Activated naive CD4-positive, alpha-beta T cell treated with anti-CD3 and anti-CD28 coated beads, Interleukin-2, amount 50 U/mL, for 24 hours (primary cell): ENCODE measurements at regions not wholly inside any gene's neighbourhood (a gene's known extent, or its start where the extent isn't known, plus 50 kb on each side); places are given as distances from the start of the nearest gene placed in this dataset.
"Not testable (repeated sequence)": the region's sequence is repeated elsewhere in the genome, so short reads cannot be mapped to it uniquely, and the experiment has no call there.

ENCODE experiments used
- H3K27ac Mint-ChIP-seq: one replicate; pipeline ENCODE4 v1.8.0; 2021; ENCODE audit warnings: mild to moderate bottlenecking, mixed read lengths
- H3K27me3 Mint-ChIP-seq: one replicate; pipeline ENCODE4 v1.8.0; 2021; ENCODE audit warnings: mixed read lengths
- H3K36me3 Mint-ChIP-seq: one replicate; pipeline ENCODE4 v1.8.0; 2021; ENCODE audit warnings: mixed read lengths
- H3K4me1 Mint-ChIP-seq: one replicate; pipeline ENCODE4 v1.8.0; 2021; ENCODE audit warnings: mixed read lengths
- H3K4me3 Mint-ChIP-seq: one replicate; pipeline ENCODE4 v1.8.0; 2021; ENCODE audit warnings: mild to moderate bottlenecking, mixed read lengths
- H3K9me3 Mint-ChIP-seq: one replicate; pipeline ENCODE4 v1.8.0; 2021; ENCODE audit warnings: mixed read lengths

GRCh38 chr22:27253108-27253902, 548.3 kb downstream of the MN1 start:
- no peak overlapping the region for H3K4me3 Mint-ChIP-seq
- no peak overlapping the region for H3K27ac Mint-ChIP-seq
- no peaks in the 10 kb centered on the region for H3K27me3 Mint-ChIP-seq
- peaks cover 5% of the 10 kb centered on the region for H3K36me3 Mint-ChIP-seq
- peaks cover 6% of the 10 kb centered on the region for H3K9me3 Mint-ChIP-seq
- H3K4me1 Mint-ChIP-seq, result no peaks in the 10 kb centered on the region

- H3K27me3 Mint-ChIP-seq, H3K9me3 Mint-ChIP-seq, H3K27ac Mint-ChIP-seq, H3K4me1 Mint-ChIP-seq, H3K36me3 Mint-ChIP-seq, H3K4me3 Mint-ChIP-seq: not testable (repeated sequence)
These were observed 547.5 kb downstream of the MN1 start for GRCh38 chr22:27254063-27254462.

GRCh38 chr22:27255580-27255979, 546.0 kb downstream of the MN1 start:
- Mint-ChIP-seq H3K9me3 (peaks cover 6% of the 10 kb centered on the region), H3K4me1 (no peaks in the 10 kb centered on the region), H3K27me3 (peaks cover 1% of the 10 kb centered on the region), H3K4me3 (no peak overlapping the region), H3K27ac (no peak overlapping the region), H3K36me3 (peaks cover 5% of the 10 kb centered on the region)

- Mint-ChIP-seq H3K36me3 (peaks cover 5% of the 10 kb centered on the region), H3K4me1 (no peaks in the 10 kb centered on the region), H3K4me3 (no peak overlapping the region), H3K9me3 (peaks cover 6% of the 10 kb centered on the region), H3K27me3 (peaks cover 1% of the 10 kb centered on the region), H3K27ac (no peak overlapping the region)
These were observed 543.6 kb downstream of the MN1 start for GRCh38 chr22:27257987-27258386.

- Mint-ChIP-seq H3K27ac (no peak overlapping the region), H3K27me3 (peaks cover 1% of the 10 kb centered on the region), H3K4me1 (no peaks in the 10 kb centered on the region), H3K9me3 (peaks cover 6% of the 10 kb centered on the region), H3K36me3 (peaks cover 5% of the 10 kb centered on the region), H3K4me3 (no peak overlapping the region)
These were observed 542.9 kb downstream of the MN1 start for GRCh38 chr22:27258616-27259172.

GRCh38 chr22:27259433-27259832, 542.1 kb downstream of the MN1 start:
- Mint-ChIP-seq H3K4me3 (no peak overlapping the region), H3K4me1 (no peaks in the 10 kb centered on the region), H3K27ac (no peak overlapping the region), H3K9me3 (peaks cover 6% of the 10 kb centered on the region), H3K27me3 (peaks cover 4% of the 10 kb centered on the region), H3K36me3 (peaks cover 2% of the 10 kb centered on the region)

- H3K36me3 Mint-ChIP-seq, result peaks cover 2% of the 10 kb centered on the region
- no peaks in the 10 kb centered on the region for H3K4me1 Mint-ChIP-seq
These were observed 541.4 kb downstream of the MN1 start for GRCh38 chr22:27260087-27260698.

GRCh38 chr22:27262361-27262760, 539.2 kb downstream of the MN1 start:
- Mint-ChIP-seq H3K9me3 (no peaks in the 10 kb centered on the region), H3K27me3 (peaks cover 6% of the 10 kb centered on the region), H3K4me1 (no peaks in the 10 kb centered on the region), H3K36me3 (no peaks in the 10 kb centered on the region), H3K27ac (no peak overlapping the region), H3K4me3 (no peak overlapping the region)

More at GRCh38 chr22:27260087-27260698, 541.4 kb downstream of the MN1 start:
- Mint-ChIP-seq H3K9me3 (peaks cover 6% of the 10 kb centered on the region), H3K27ac (no peak overlapping the region), H3K27me3 (peaks cover 4% of the 10 kb centered on the region), H3K4me3 (no peak overlapping the region)

GRCh38 chr22:27264184-27264583, 537.4 kb downstream of the MN1 start:
- Mint-ChIP-seq H3K4me3 (no peak overlapping the region), H3K27ac (no peak overlapping the region), H3K4me1 (no peaks in the 10 kb centered on the region), H3K27me3 (peaks cover 5% of the 10 kb centered on the region), H3K9me3 (no peaks in the 10 kb centered on the region), H3K36me3 (no peaks in the 10 kb centered on the region)

GRCh38 chr22:27267145-27267544, 534.4 kb downstream of the MN1 start:
- no peaks in the 10 kb centered on the region for H3K9me3 Mint-ChIP-seq
- H3K4me1 Mint-ChIP-seq, result no peaks in the 10 kb centered on the region
- H3K27me3 Mint-ChIP-seq, result peaks cover 12% of the 10 kb centered on the region
- no peaks in the 10 kb centered on the region for H3K36me3 Mint-ChIP-seq
- no peak overlapping the region for H3K4me3 Mint-ChIP-seq
- H3K27ac Mint-ChIP-seq, result no peak overlapping the region

- Mint-ChIP-seq H3K4me3 (no peak overlapping the region), H3K4me1 (no peaks in the 10 kb centered on the region), H3K27ac (no peak overlapping the region), H3K9me3 (no peaks in the 10 kb centered on the region), H3K27me3 (peaks cover 10% of the 10 kb centered on the region), H3K36me3 (no peaks in the 10 kb centered on the region)
These were observed 531.6 kb downstream of the MN1 start for GRCh38 chr22:27269751-27270543.

GRCh38 chr22:27270818-27271510, 530.6 kb downstream of the MN1 start:
- Mint-ChIP-seq H3K9me3 (no peaks in the 10 kb centered on the region), H3K27me3 (peaks cover 10% of the 10 kb centered on the region), H3K4me1 (no peaks in the 10 kb centered on the region)

GRCh38 chr22:27273436-27273835, 528.1 kb downstream of the MN1 start:
- Mint-ChIP-seq H3K27ac (no peak overlapping the region), H3K27me3 (peaks cover 10% of the 10 kb centered on the region), H3K4me3 (no peak overlapping the region), H3K36me3 (no peaks in the 10 kb centered on the region), H3K4me1 (no peaks in the 10 kb centered on the region), H3K9me3 (no peaks in the 10 kb centered on the region)

More at GRCh38 chr22:27270818-27271510, 530.6 kb downstream of the MN1 start:
- H3K27ac Mint-ChIP-seq, result no peak overlapping the region
- no peaks in the 10 kb centered on the region for H3K36me3 Mint-ChIP-seq
- no peak overlapping the region for H3K4me3 Mint-ChIP-seq

- Mint-ChIP-seq H3K36me3 (no peaks in the 10 kb centered on the region), H3K27ac (no peak overlapping the region), H3K4me3 (no peak overlapping the region), H3K9me3 (no peaks in the 10 kb centered on the region), H3K27me3 (peaks cover 10% of the 10 kb centered on the region), H3K4me1 (no peaks in the 10 kb centered on the region)
These were observed 527.7 kb downstream of the MN1 start for GRCh38 chr22:27273853-27274252.

GRCh38 chr22:27274770-27275449, 526.6 kb downstream of the MN1 start:
- H3K4me3 Mint-ChIP-seq, result no peak overlapping the region
- no peaks in the 10 kb centered on the region for H3K4me1 Mint-ChIP-seq
- no peaks in the 10 kb centered on the region for H3K36me3 Mint-ChIP-seq
- H3K27me3 Mint-ChIP-seq, result peaks cover 13% of the 10 kb centered on the region
- H3K27ac Mint-ChIP-seq, result no peak overlapping the region
- no peaks in the 10 kb centered on the region for H3K9me3 Mint-ChIP-seq
